ENCODE measurements at regions not wholly inside any gene's neighbourhood (a gene's known extent, or its start where the extent isn't known, plus 50 kb on each side); places are given as distances from the start of the nearest gene placed in this dataset.

DNA sequence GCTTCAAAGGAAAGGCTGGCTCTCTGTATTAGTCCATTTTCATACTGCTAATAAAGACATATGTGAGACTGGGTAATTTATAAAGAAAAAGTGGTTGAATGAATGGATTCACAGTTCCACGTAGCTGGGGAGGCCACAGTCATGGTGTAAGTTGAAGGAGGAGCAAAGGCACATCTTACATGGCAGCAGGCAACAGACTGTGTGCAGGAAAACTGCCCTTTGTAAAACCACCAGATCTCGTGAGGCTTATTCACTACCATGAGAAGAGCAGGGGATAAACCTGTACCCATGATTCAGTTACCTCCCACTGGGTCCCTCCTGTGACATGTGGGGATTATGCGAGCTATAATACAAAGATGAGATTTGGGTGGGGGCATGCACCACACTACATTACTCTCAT, 1486.6 kb downstream of the PCDH7 start:
- no peak for DNase-seq

GRCh38 chr4:32207456-32207855, 1487.3 kb downstream of the PCDH7 start:
- DNase-seq = no peak

DNA sequence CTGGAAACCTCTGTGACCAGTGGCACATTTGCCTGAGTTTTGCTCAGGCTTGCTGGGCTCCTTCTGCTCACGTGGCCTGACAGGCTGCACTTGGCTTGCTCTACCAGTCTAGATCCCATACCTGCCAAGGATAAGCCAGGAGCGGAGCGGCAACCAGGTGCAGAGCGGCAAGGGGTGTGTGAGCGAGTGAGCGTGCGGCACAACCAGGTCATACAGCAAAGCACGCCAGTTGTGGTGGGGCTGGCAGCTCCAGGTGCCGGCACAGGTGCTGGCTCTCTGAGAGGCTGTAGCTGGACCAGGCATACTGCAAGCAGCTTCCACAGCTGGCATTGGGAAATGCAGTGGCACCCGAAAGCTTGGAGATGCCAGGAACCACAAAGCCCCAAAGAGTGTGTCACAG, 1495.1 kb downstream of the PCDH7 start:
- DNase-seq = no peak

DNA sequence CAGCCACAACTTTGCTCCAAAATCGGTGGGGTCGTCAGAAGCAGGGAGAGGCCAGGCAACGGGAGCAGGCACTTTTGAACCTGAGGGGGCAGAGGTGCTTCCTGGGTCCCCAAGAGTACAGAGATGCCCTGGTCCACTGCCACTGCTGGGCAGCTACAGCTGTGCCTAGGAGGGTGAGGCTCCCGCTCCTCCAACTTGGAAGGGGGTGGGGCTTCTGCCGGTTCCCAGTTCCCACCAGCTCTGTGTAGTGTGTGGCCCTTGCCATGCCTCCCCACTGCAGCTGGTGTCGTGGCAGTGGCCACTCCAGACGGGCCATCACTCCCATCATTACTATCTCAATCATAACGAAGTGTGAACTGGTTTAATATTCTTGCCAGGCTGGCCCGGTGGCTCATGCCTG, 1496.3 kb downstream of the PCDH7 start:
- no peak for DNase-seq

DNA sequence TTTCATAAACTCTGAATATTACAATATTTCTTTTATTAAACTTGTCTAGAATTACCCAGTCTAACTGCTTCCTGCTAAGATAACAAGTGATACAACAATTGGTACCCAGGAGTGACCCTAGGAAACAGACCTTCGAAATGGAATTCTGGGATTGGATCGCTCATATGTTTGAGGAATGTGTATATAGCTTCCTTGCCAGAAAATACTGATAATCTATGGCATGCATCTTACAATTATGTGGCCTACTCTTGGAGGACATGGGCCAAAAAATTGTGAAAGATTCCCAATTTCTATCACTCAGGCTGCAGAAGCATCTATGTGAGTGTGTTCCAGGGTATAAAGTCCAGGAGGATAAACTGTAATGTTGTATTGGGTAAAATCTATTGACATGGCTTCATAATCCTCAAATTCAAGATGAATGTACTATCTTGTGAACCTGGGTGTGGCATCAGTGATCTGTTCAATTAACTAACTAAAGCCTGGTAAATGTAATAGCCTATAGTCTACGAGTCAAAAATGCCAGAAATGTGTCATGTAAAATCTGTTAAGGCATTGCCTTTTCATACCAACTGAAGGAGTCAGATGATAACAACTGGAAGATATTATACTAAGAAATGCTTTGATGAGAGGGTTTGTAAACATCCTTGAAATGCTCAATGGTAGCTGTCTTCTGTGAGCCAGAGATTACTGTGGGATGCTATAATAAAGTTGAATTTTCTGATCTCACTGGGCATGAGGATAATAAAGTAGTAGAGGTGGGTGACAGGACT, 1499.3 kb downstream of the PCDH7 start:
- DNase-seq = no peak

DNA sequence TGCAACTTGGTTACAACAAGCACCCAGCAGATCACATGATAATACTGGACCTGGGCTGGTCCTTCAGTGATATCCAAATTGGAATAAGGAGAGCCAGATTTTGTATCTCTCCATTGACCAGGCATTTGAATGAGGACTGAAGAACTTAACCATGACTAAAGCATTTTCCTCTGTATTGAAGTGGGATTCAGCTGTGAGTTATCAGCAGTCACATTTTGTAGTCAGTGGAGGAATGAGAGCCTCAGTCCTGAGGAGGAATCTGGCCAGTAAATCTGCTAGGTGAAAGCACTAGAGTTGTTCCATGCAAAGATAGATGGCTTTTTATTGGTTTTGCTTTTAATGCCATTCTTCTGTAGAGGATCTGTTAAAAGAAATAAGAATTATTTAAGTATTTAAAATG, 1506.0 kb downstream of the PCDH7 start:
- DNase-seq = no peak

GRCh38 chr4:32226733-32227132, 1506.6 kb downstream of the PCDH7 start:
- DNase-seq = no peak

DNA sequence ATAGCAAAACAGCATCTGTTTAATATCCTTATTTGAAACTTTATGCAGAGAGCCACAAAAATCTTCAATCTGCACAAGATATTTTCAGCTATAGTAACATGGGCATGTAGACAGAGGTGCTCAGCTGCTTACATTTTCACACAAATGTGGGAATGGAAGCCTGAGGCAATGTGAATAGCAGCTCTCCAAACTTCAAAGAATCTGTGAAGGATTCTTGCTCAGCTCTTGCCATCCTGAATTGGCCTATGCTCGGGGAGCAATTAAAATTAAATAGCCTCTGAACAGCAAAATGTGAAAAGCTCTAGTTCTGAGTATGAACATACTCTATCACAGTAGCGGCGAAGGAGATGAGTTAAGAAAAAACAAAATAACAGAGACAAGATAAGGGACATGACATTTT, 1523.8 kb downstream of the PCDH7 start:
- no peak for DNase-seq

GRCh38 chr4:32249040-32249439, 1528.9 kb downstream of the PCDH7 start:
- DNase-seq = no peak

- no peak for DNase-seq
These were observed 1531.0 kb downstream of the PCDH7 start for GRCh38 chr4:32251126-32251525.

DNA sequence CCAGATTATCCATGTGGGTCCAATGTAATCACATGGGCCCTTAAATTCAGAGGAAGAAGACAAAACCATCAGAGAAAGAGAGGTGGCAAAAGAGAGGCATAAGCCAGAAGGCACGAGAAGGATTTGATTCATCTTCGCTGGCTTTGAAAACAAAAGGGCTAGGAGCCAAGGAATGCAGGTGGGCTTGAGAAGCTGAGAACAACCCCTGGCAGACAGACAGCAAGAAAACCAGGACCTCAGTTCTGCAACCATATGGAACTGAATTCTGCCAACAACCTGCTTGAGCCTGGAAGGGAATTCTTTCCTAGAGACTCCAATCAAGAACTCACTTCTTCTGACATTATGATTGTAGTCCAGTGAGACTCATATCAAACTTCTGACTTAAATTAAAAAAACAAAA, 1531.8 kb downstream of the PCDH7 start:
- no peak for DNase-seq

DNA sequence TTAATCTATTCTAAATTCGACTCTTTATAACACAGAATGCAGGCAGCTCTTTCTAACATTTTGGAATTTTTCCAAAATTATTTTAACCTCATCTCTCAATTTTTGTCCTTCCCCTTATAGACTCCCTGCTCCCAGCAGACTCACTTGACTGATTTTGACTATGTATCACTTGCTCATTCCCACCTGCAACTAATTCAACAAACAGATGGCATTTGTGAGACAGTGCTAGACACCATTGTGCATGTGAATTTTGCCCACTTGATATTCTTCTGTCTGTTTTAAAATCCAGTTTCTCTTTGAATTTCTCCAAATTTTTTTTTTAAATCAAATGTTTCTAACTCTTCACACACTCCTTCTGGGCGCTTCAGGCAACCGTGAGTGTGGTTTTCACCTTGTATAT, 1534.0 kb downstream of the PCDH7 start:
- no peak for DNase-seq

DNA sequence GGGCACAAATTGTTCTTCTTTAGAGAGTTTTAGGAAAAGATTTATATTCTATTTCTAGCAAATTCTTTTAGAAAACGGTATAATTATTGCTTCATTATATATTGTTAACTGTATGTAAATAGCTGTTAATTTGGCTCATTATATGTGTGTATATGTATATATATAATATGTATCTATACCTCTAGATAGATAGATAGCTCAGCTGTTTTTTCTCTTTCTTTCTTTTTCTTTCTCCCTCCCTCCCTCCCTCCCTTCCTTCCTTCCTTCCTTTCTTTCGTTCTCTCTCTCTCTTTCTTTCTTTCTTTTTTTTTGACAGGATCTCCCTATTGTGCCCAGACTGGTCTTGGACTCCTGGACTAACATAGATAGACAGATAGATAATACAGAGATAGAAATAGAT, 1538.8 kb downstream of the PCDH7 start:
- no peak for DNase-seq

GRCh38 chr4:32261196-32261595, 1541.0 kb downstream of the PCDH7 start:
- no peak for DNase-seq

GRCh38 chr4:32268863-32269262, 1548.7 kb downstream of the PCDH7 start:
- DNase-seq = no peak

DNA sequence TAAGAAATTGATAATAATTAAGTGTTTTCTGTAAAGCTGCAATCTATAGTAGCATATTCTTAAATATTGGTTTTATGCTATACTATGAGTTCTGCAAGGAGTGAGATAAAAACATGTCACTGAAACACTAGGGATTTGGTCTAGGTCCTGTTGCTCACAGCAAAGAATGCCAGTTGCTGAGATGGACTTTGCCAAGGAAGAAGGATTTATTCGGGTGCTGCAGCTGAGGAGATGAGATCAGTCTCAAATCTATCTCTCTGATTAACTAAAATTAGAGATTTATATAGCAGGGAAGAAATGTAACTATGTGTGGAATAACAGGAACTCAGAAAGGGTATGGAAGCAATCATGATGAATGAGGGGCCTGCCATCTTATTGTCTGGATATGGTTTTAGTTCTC, 1569.9 kb downstream of the PCDH7 start:
- DNase-seq = no peak

DNA sequence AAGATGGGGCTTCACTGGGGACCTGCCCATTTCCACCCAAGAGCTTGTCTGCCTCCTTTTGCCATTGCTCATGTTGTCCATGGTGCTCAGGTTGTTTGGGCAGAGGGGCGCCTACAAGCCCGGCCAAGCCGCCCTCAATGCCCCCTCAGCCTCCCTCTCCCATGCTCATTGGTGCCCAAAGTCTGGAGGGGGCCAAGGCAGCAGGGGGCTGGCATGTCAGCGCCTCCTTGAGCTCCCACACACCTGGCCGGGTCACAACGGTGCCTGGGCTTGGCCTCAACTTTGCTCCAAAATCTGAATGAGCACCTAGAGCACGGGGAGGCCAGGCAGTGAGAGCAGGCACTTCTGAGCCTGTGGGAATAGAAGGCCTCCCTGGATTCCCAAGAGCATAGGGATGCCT, 1598.8 kb downstream of the PCDH7 start:
- DNase-seq = no peak

DNA sequence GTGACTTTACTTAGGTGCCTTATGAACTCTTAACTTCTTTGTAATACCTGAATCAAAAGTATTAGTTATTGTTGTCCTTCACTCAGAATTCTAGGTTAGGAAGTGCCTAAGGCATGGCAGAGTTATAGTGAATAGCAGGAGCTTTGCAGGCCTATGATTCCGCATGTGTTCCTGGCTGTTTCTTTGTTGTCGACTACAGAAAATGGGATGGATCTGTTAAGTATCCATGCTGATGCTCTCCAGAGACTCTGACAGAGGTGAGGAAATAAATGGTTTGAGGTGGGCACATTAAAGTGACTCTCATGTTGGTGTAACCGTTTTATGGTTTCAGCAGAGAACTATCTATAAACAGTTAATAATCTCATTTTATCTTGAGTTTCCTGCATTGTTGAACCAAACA, 1601.3 kb downstream of the PCDH7 start:
- DNase-seq = no peak

DNA sequence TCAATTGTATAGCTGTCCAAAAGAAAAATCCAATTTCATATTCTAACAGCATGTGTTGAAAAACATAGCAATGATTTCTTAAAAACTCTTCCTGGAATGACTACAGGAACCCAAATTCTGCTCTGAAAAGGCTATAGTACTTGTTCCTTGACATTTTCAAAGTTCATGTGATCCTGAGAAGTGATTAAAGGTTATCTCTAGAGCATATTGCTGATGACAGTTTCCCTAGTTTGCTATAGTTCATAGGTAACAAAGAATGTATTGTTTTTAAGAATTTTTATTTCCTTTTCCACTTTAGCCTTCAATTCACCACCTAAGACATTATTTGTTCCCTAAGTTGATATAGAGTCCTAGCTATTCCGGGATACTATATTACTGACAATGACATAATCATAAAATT, 1614.6 kb downstream of the PCDH7 start:
- no peak for DNase-seq

- no peak for DNase-seq
These were observed 1617.2 kb downstream of the PCDH7 start for GRCh38 chr4:32337403-32337802.

DNA sequence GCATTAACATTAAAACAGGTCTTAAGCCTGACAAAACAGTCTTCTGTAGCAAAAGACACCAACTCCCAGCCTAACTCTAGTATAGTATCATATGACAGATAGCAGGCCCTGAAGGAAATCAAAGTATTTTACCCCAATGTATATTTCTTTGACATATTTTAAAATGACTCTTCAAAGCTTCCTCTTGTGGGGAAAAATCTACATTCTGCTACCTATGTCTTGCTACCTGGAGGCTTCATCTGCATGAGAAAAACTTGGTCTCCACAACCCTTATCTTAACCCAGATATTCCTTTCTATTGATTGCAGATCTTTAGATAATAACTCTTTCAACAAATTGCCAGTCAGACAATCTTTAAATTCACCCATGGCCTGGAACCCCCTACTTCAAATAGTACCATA, 1620.4 kb downstream of the PCDH7 start:
- no peak for DNase-seq

- no peak for DNase-seq
These were observed 1621.2 kb downstream of the PCDH7 start for GRCh38 chr4:32341342-32341741.

GRCh38 chr4:32342054-32342453, 1621.9 kb downstream of the PCDH7 start:
- no peak for DNase-seq

GRCh38 chr4:32349026-32349425, 1628.9 kb downstream of the PCDH7 start:
- DNase-seq = no peak

DNA sequence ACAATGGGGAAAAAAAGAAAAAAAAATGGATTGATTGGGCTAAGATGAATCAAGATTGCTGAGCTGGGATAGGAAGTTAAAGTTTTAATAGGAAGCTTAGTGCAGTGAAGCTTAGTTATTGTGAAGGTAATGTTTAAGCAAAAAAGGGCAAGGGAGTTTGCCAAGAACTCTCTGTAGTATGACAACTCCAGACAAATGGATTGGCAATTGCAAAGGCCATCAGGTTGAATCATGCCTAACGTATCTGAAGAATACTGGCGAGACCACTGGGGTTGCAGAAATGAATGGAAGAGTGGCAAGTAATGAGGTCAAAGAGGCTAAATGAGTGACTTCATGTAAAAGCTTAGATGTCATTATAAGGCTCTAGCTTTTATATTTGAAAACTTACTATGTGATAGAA, 1654.0 kb downstream of the PCDH7 start:
- DNase-seq = no peak
